H9 (cell line): ENCODE measurements at regions not wholly inside any gene's neighbourhood (a gene's known extent, or its start where the extent isn't known, plus 50 kb on each side); places are given as distances from the start of the nearest gene placed in this dataset.

Experiments
- DNase-seq: peaks from one replicate; pipeline ENCODE4 v3.0.0-alpha.2; 2017
- H2AFZ ChIP-seq: one replicate; pipeline ENCODE4 v1.6.1; 2013; ENCODE audit warnings: mild to moderate bottlenecking, low read length, control low read depth, moderate library complexity
- H2AK5ac ChIP-seq: 2 replicates; pipeline ENCODE4 v1.6.1; 2013; ENCODE audit warnings: low read length, control low read depth, mixed read lengths; ENCODE audit not compliant: insufficient read length
- H2BK120ac ChIP-seq: one replicate; pipeline ENCODE4 v1.6.1; 2013; ENCODE audit warnings: low read depth, mild to moderate bottlenecking, low read length, control low read depth, inconsistent platforms; ENCODE audit not compliant: poor library complexity, severe bottlenecking
- H2BK12ac ChIP-seq: 2 replicates; pipeline ENCODE4 v1.6.1; 2013; ENCODE audit warnings: low read length, control low read depth, mixed read lengths, low read depth; ENCODE audit not compliant: insufficient read length
- H2BK15ac ChIP-seq: 2 replicates; pipeline ENCODE4 v1.6.1; 2013; ENCODE audit warnings: low read depth, low read length, control low read depth
- H2BK20ac ChIP-seq: one replicate; pipeline ENCODE4 v1.6.1; 2013; ENCODE audit warnings: low read depth, mild to moderate bottlenecking, low read length, control low read depth, inconsistent platforms; ENCODE audit not compliant: poor library complexity, severe bottlenecking
- H2BK5ac ChIP-seq: 2 replicates; pipeline ENCODE4 v1.6.1; 2013; ENCODE audit warnings: low read length, control low read depth, mixed read lengths; ENCODE audit not compliant: insufficient read length
- H3K14ac ChIP-seq: 2 replicates; pipeline ENCODE4 v1.6.1; 2013; ENCODE audit warnings: low read length, control low read depth; ENCODE audit not compliant: insufficient read depth
- H3K18ac ChIP-seq: 2 replicates; pipeline ENCODE4 v1.6.1; 2013; ENCODE audit warnings: low read depth, mild to moderate bottlenecking, mixed read lengths, low read length, control low read depth; ENCODE audit not compliant: insufficient read length
- H3K23ac ChIP-seq: 2 replicates; pipeline ENCODE4 v1.6.1; 2013; ENCODE audit warnings: low read length, control low read depth, mixed read lengths, low read depth; ENCODE audit not compliant: insufficient read length
- H3K23me2 ChIP-seq: 2 replicates; pipeline ENCODE4 v1.6.1; 2013; ENCODE audit warnings: low read depth, mild to moderate bottlenecking, mixed read lengths, low read length, control low read depth; ENCODE audit not compliant: insufficient read length, poor library complexity, severe bottlenecking
- H3K27ac ChIP-seq: 2 replicates; pipeline ENCODE4 v1.5.1; 2013; ENCODE audit warnings: low read length, control low read depth, mixed read lengths, low read depth; ENCODE audit not compliant: insufficient read length
- H3K27me3 ChIP-seq: 2 replicates; pipeline ENCODE4 v1.6.1; 2013; ENCODE audit warnings: low read length, control low read depth, inconsistent platforms; ENCODE audit not compliant: insufficient read depth
- H3K4ac ChIP-seq: 2 replicates; pipeline ENCODE4 v1.6.1; 2013; ENCODE audit warnings: low read depth, mild to moderate bottlenecking, control low read depth, inconsistent platforms, low read length, moderate library complexity
- H3K4me1 ChIP-seq: 2 replicates; pipeline ENCODE4 v1.6.1; 2013; ENCODE audit warnings: low read length, control low read depth, inconsistent platforms; ENCODE audit not compliant: insufficient read depth
- H3K4me2 ChIP-seq: 2 replicates; pipeline ENCODE4 v1.6.1; 2013; ENCODE audit warnings: low read length, control low read depth, mixed read lengths; ENCODE audit not compliant: insufficient read length, insufficient read depth
- H3K56ac ChIP-seq: 2 replicates; pipeline ENCODE4 v1.6.1; 2013; ENCODE audit warnings: low read depth, mild to moderate bottlenecking, mixed read lengths, low read length, control low read depth; ENCODE audit not compliant: insufficient read length
- H3K79me1 ChIP-seq: 2 replicates; pipeline ENCODE4 v1.6.1; 2013; ENCODE audit warnings: low read depth, mild to moderate bottlenecking, moderate library complexity, low read length, control low read depth, inconsistent platforms; ENCODE audit not compliant: insufficient read depth, poor library complexity, severe bottlenecking
- H3K79me2 ChIP-seq: 2 replicates; pipeline ENCODE4 v1.6.1; 2013; ENCODE audit warnings: low read length, control low read depth, inconsistent platforms; ENCODE audit not compliant: insufficient read depth
- H3K9ac ChIP-seq: 2 replicates; pipeline ENCODE4 v1.6.1; 2013; ENCODE audit warnings: low read length, control low read depth, mixed read lengths; ENCODE audit not compliant: insufficient read length; ENCODE audit errors: extremely low read depth
- H3K9me3 ChIP-seq: one replicate; pipeline ENCODE4 v1.6.1; 2013; ENCODE audit warnings: low read depth, low read length, inconsistent platforms; ENCODE audit not compliant: control insufficient read depth
- H3T11ph ChIP-seq: one replicate; pipeline ENCODE4 v1.6.1; 2013; ENCODE audit warnings: mild to moderate bottlenecking, low read length, control low read depth, inconsistent platforms
- H4K20me1 ChIP-seq: one replicate; pipeline ENCODE4 v1.6.1; 2013; ENCODE audit not compliant: control insufficient read depth, insufficient read length, insufficient read depth
- H4K5ac ChIP-seq: 2 replicates; pipeline ENCODE4 v1.6.1; 2013; ENCODE audit warnings: low read depth, mild to moderate bottlenecking, mixed read lengths, low read length, control low read depth; ENCODE audit not compliant: insufficient read length
- H4K8ac ChIP-seq: replicated peaks from 2 replicates; pipeline ENCODE4 v1.6.1; 2013; ENCODE audit warnings: low read length, control low read depth, mixed read lengths, low read depth; ENCODE audit not compliant: insufficient read length
- H4K91ac ChIP-seq: 2 replicates; pipeline ENCODE4 v1.6.1; 2013; ENCODE audit warnings: low read depth, mild to moderate bottlenecking, moderate library complexity, mixed read lengths, low read length, control low read depth; ENCODE audit not compliant: insufficient read length
- H3K27ac Mint-ChIP-seq, 3 experiments: 2 replicates in 2 of 3; 3 replicates in 1 of 3; pipeline ENCODE4 v1.8.0; 2020 to 2021; ENCODE audit warnings: mixed read lengths in 3 of 3, mild to moderate bottlenecking in 1 of 3, moderate library complexity in 1 of 3
- H3K27me3 Mint-ChIP-seq: 2 replicates; pipeline ENCODE4 v1.8.0; 2021; ENCODE audit warnings: low read depth, mild to moderate bottlenecking, moderate library complexity, mixed read lengths
- H3K36me3 Mint-ChIP-seq, 3 experiments: 2 replicates in 2 of 3; 3 replicates in 1 of 3; pipeline ENCODE4 v1.8.0; 2020 to 2021; ENCODE audit warnings: low read depth in 3 of 3, mixed read lengths in 3 of 3; ENCODE audit not compliant: insufficient read depth in 1 of 3
- H3K4me1 Mint-ChIP-seq, 2 experiments: 2 replicates each; pipeline ENCODE4 v1.8.0; 2020; ENCODE audit warnings: mixed read lengths in 2 of 2
- H3K4me3 Mint-ChIP-seq, 2 experiments: 2 replicates in 1 of 2; 3 replicates in 1 of 2; pipeline ENCODE4 v1.8.0; 2020 to 2021; ENCODE audit warnings: mild to moderate bottlenecking in 2 of 2, mixed read lengths in 2 of 2, moderate library complexity in 1 of 2
- H3K9me3 Mint-ChIP-seq, 2 experiments: 2 replicates in 1 of 2; 3 replicates in 1 of 2; pipeline ENCODE4 v1.8.0; 2020; ENCODE audit warnings: mild to moderate bottlenecking in 2 of 2, mixed read lengths in 2 of 2, moderate library complexity in 1 of 2
- WGBS: extraction: QIAGEN DNeasy Blood & Tissue Kit; methylation state at CpG from one replicate; pipeline ENCODE4 v1.1.7; 2013; ENCODE audit warnings: missing lambda C conversion rate, low lambda C conversion rate, mixed read lengths; ENCODE audit not compliant: insufficient read length; ENCODE audit errors: extremely low coverage; 5-methylcytosine and 5-hydroxymethylcytosine counted together
- TF ChIP-seq, protein P1 (sequence below): fragments of 200-600 bp; sonication (generic); conservative IDR thresholded peaks from 3 replicates; pipeline ENCODE4 v1.8.0; 2021; ENCODE audit warnings: antibody characterized with exemption, mild to moderate bottlenecking

DNA sequence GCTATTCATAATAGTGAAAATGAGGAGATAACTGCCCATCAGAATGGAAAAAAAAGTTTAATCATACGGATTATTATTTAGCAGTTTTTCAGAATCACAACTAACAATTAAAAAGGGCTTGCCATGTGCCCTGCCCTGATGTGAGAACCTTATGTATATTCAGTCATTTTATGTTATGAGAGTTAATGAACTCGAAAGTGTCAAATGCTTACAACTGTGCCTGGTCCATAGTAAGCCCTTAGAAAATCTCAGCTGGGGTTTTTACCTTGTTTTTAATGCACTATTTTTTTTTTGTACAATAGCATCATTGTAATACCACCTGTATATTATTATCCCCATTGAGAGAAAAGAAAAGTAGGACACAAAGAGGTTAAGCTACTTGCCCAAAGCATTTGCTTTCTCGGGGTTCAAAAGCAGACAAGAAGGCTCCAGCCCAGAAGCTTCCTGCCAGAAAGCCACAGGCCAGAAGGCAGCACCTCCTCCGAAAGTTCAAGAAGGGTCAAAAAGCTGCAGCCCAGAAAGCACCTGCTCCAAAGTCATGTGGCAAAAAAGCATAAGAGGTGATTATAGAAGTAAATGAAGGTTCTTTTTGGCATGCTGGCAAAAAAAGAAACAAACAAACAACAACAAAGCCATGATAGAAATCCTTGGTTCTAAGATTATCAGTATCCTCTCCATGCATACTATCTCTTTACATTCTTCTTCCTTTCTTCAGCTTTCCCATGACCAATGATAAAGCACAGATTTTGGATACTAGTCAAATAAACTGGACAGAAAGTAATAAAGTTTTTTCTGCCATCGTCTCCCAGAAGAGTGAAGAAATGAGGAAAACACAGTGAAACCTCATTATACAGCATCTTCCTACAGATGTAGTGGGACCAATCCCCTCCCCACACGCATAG is 59.1 kb upstream of the NAP1L1 start:
- no peaks in the 10 kb centered on the region for H3K79me2 ChIP-seq
- no peaks in the 10 kb centered on the region for H3K9me3 ChIP-seq
- no peak for DNase-seq
- no peak overlapping the region for H2BK5ac ChIP-seq
- H3K9ac ChIP-seq, result no peak overlapping the region
- H3K4ac ChIP-seq, result no peak overlapping the region
- no peak overlapping the region for H4K5ac ChIP-seq
- no peaks in the 10 kb centered on the region for H3K27me3 Mint-ChIP-seq
- no peak overlapping the region for H3K4me2 ChIP-seq
- H2BK12ac ChIP-seq, result no peak overlapping the region
- no peak overlapping the region for H4K91ac ChIP-seq
- no peak overlapping the region for H4K8ac ChIP-seq
- no peaks in the 10 kb centered on the region for H3K23me2 ChIP-seq
- no peaks in the 10 kb centered on the region for H3K27me3 ChIP-seq
- no peak overlapping the region for H3T11ph ChIP-seq
- H3K4me1 ChIP-seq, result no peaks in the 10 kb centered on the region
- H3K4me3 Mint-ChIP-seq, result no peak overlapping the region
- no peak overlapping the region for H2BK20ac ChIP-seq
- no peak overlapping the region for H2BK15ac ChIP-seq
- peaks cover 0 to 3% of the 10 kb centered on the region in 2 experiments; a peak in 1 of 4 replicates for H3K4me1 Mint-ChIP-seq
- no peak overlapping the region for H3K27ac ChIP-seq
- H4K20me1 ChIP-seq, result no peaks in the 10 kb centered on the region
- WGBS, result no CpG with 5 or more reads among the region's 6 CpGs
- no peak overlapping the region for H3K56ac ChIP-seq
- no peak overlapping the region for H3K23ac ChIP-seq
- no peaks in the 10 kb centered on the region for H3K79me1 ChIP-seq
- H3K36me3 Mint-ChIP-seq, result peaks cover 0 to 2% (median 0%) of the 10 kb centered on the region in 3 experiments; a peak in 3 of 7 replicates
- TF ChIP-seq, protein P1, sequence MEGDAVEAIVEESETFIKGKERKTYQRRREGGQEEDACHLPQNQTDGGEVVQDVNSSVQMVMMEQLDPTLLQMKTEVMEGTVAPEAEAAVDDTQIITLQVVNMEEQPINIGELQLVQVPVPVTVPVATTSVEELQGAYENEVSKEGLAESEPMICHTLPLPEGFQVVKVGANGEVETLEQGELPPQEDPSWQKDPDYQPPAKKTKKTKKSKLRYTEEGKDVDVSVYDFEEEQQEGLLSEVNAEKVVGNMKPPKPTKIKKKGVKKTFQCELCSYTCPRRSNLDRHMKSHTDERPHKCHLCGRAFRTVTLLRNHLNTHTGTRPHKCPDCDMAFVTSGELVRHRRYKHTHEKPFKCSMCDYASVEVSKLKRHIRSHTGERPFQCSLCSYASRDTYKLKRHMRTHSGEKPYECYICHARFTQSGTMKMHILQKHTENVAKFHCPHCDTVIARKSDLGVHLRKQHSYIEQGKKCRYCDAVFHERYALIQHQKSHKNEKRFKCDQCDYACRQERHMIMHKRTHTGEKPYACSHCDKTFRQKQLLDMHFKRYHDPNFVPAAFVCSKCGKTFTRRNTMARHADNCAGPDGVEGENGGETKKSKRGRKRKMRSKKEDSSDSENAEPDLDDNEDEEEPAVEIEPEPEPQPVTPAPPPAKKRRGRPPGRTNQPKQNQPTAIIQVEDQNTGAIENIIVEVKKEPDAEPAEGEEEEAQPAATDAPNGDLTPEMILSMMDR, result no peak
- H2AK5ac ChIP-seq, result no peak overlapping the region
- H3K14ac ChIP-seq, result no peak overlapping the region
- no peak overlapping the region for H2BK120ac ChIP-seq
- H3K27ac Mint-ChIP-seq, result no peak overlapping the region
- H2AFZ ChIP-seq, result no peak overlapping the region
- H3K9me3 Mint-ChIP-seq, result peaks cover 3 to 6% of the 10 kb centered on the region in 2 experiments; a peak in 4 of 5 replicates
- H3K18ac ChIP-seq, result no peak overlapping the region
